Smooth muscle cell (in vitro differentiated cells): ENCODE measurements at regions not wholly inside any gene's neighbourhood (a gene's known extent, or its start where the extent isn't known, plus 50 kb on each side); places are given as distances from the start of the nearest gene placed in this dataset.

Source experiments
- DNase-seq: peaks from one replicate; lab custom pipeline; 2025; ENCODE audit not compliant: unreplicated experiment; lab: John Stamatoyannopoulos, UW
- H2AFZ ChIP-seq: fragments of 200-600 bp; sonication (generic); 2 replicates; pipeline ENCODE4 v1.6.0; 2016; ENCODE audit warnings: antibody characterized with exemption, low read depth, mild to moderate bottlenecking
- H3F3A ChIP-seq: fragments of 200-600 bp; sonication (generic); 2 replicates; pipeline ENCODE4 v1.6.0; 2017; ENCODE audit warnings: antibody characterized with exemption, low read depth
- H3K27ac ChIP-seq: fragments of 200-600 bp; sonication (generic); 2 replicates; pipeline ENCODE4 v1.5.1; 2016; ENCODE audit warnings: low read depth, mild to moderate bottlenecking
- H3K27me3 ChIP-seq: fragments of 200-600 bp; sonication (generic); 2 replicates; pipeline ENCODE4 v1.6.1; 2016; ENCODE audit warnings: low read depth, mild to moderate bottlenecking
- H3K36me3 ChIP-seq: fragments of 200-600 bp; sonication (generic); 2 replicates; pipeline ENCODE4 v1.5.1; 2016; ENCODE audit warnings: low read depth
- H3K4me1 ChIP-seq: fragments of 200-600 bp; sonication (generic); 2 replicates; pipeline ENCODE4 v1.5.1; 2016; ENCODE audit warnings: low read depth
- H3K4me2 ChIP-seq: fragments of 200-600 bp; sonication (generic); 2 replicates; pipeline ENCODE4 v1.6.0; 2016; ENCODE audit warnings: mild to moderate bottlenecking
- H3K4me3 ChIP-seq: fragments of 200-600 bp; sonication (generic); 2 replicates; pipeline ENCODE4 v1.5.1; 2016; ENCODE audit warnings: mild to moderate bottlenecking
- H3K79me2 ChIP-seq: fragments of 200-600 bp; sonication (generic); 2 replicates; pipeline ENCODE4 v1.6.0; 2016; ENCODE audit warnings: low read depth, mild to moderate bottlenecking
- H3K9ac ChIP-seq: fragments of 200-600 bp; sonication (generic); 2 replicates; pipeline ENCODE4 v1.6.0; 2016; ENCODE audit warnings: low read depth
- H3K9me3 ChIP-seq: fragments of 200-600 bp; sonication (generic); replicated peaks from 2 replicates; pipeline ENCODE4 v1.5.1; 2016; ENCODE audit warnings: low read depth
- H4K20me1 ChIP-seq: fragments of 200-600 bp; sonication (generic); 2 replicates; pipeline ENCODE4 v1.6.0; 2016; ENCODE audit warnings: low read depth
- WGBS: methylation state at CpG from one replicate; pipeline ENCODE4 v1.1.7; 2016; ENCODE audit warnings: low lambda C conversion rate; 5-methylcytosine and 5-hydroxymethylcytosine counted together
- TF ChIP-seq, protein P1 (sequence below): fragments of 200-600 bp; sonication (generic); IDR thresholded peaks from 2 replicates; pipeline ENCODE4 v1.5.1; 2017; ENCODE audit warnings: borderline replicate concordance, mild to moderate bottlenecking, antibody characterized with exemption; ENCODE audit not compliant: insufficient read depth, poor library complexity, severe bottlenecking

GRCh38 chr5:156021866-156022265, 305.1 kb upstream of the SGCD start:
- H3K9ac ChIP-seq = no peak overlapping the region
- H3K4me3 ChIP-seq = no peak overlapping the region
- H3K36me3 ChIP-seq = no peaks in the 10 kb centered on the region
- no peaks in the 10 kb centered on the region for H4K20me1 ChIP-seq
- H3K79me2 ChIP-seq = no peaks in the 10 kb centered on the region
- H3K4me2 ChIP-seq = no peak overlapping the region
- 81% methylated on average over 1 of the region's 1 CpG for WGBS
- TF ChIP-seq, protein P1, sequence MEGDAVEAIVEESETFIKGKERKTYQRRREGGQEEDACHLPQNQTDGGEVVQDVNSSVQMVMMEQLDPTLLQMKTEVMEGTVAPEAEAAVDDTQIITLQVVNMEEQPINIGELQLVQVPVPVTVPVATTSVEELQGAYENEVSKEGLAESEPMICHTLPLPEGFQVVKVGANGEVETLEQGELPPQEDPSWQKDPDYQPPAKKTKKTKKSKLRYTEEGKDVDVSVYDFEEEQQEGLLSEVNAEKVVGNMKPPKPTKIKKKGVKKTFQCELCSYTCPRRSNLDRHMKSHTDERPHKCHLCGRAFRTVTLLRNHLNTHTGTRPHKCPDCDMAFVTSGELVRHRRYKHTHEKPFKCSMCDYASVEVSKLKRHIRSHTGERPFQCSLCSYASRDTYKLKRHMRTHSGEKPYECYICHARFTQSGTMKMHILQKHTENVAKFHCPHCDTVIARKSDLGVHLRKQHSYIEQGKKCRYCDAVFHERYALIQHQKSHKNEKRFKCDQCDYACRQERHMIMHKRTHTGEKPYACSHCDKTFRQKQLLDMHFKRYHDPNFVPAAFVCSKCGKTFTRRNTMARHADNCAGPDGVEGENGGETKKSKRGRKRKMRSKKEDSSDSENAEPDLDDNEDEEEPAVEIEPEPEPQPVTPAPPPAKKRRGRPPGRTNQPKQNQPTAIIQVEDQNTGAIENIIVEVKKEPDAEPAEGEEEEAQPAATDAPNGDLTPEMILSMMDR = no peak
- H3K27ac ChIP-seq = no peak overlapping the region
- H3K9me3 ChIP-seq = no peaks in the 10 kb centered on the region
- no peaks in the 10 kb centered on the region for H3K27me3 ChIP-seq
- H2AFZ ChIP-seq = no peak overlapping the region
- H3K4me1 ChIP-seq = no peaks in the 10 kb centered on the region
- no peaks in the 10 kb centered on the region for H3F3A ChIP-seq
- DNase-seq = no peak

DNA sequence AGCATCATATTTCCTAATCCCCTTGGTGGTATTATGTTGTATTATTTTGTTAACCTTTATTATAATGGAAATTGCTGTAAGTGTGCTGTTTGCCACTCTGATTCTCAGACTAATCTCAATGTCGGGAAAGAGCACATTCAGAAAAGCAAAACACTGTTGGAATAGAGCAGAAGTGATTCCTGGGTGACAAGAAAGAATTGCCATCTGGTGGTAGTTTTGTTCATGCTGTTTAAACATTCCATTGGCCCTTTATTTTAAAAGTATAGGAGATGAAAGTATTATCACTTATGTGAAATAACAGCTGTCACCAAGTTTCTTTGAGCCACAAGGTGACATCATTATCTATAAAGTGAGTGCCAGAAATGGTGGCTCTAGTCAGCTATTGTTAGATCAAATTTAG, 301.3 kb upstream of the SGCD start:
- WGBS = 93% methylated on average over 1 of the region's 1 CpG
- no peaks in the 10 kb centered on the region for H3K4me1 ChIP-seq
- H2AFZ ChIP-seq = no peak overlapping the region
- DNase-seq = no peak
- H3K27me3 ChIP-seq = no peaks in the 10 kb centered on the region
- no peaks in the 10 kb centered on the region for H3K9me3 ChIP-seq
- H3F3A ChIP-seq = no peaks in the 10 kb centered on the region
- H3K79me2 ChIP-seq = no peaks in the 10 kb centered on the region
- H3K27ac ChIP-seq = no peak overlapping the region
- no peak overlapping the region for H3K9ac ChIP-seq
- no peak overlapping the region for H3K4me3 ChIP-seq
- no peaks in the 10 kb centered on the region for H3K36me3 ChIP-seq
- no peaks in the 10 kb centered on the region for H4K20me1 ChIP-seq
- H3K4me2 ChIP-seq = no peak overlapping the region
- TF ChIP-seq, protein P1 = no peak

DNA sequence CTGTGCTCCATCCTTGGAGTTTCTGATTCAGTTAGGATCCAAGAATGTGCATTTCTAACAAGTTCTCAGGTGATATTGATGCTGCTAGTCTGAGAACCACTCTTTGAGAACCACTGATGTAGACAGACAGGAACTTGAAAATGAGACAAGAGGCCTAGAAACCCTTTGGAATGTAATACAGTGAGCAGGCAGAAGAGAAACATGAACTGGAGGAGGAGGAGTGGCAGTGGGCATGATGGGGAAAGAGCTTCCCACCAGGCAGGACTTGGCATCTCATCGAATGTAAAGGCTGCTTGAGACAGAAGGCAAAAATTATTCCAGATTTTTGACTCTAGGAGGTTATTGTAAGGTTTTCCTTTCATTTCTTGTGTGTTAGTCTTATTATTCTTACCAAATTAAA, 295.8 kb upstream of the SGCD start:
- no peaks in the 10 kb centered on the region for H3F3A ChIP-seq
- H3K9me3 ChIP-seq = no peaks in the 10 kb centered on the region
- WGBS = 82% methylated on average over 1 of the region's 1 CpG
- no peak overlapping the region for H3K9ac ChIP-seq
- no peaks in the 10 kb centered on the region for H3K36me3 ChIP-seq
- H3K27ac ChIP-seq = no peak overlapping the region
- no peaks in the 10 kb centered on the region for H3K4me1 ChIP-seq
- no peaks in the 10 kb centered on the region for H3K79me2 ChIP-seq
- H3K4me3 ChIP-seq = no peak overlapping the region
- H4K20me1 ChIP-seq = no peaks in the 10 kb centered on the region
- H3K4me2 ChIP-seq = no peak overlapping the region
- no peak for DNase-seq
- no peaks in the 10 kb centered on the region for H3K27me3 ChIP-seq
- TF ChIP-seq, protein P1 = no peak
- no peak overlapping the region for H2AFZ ChIP-seq

DNA sequence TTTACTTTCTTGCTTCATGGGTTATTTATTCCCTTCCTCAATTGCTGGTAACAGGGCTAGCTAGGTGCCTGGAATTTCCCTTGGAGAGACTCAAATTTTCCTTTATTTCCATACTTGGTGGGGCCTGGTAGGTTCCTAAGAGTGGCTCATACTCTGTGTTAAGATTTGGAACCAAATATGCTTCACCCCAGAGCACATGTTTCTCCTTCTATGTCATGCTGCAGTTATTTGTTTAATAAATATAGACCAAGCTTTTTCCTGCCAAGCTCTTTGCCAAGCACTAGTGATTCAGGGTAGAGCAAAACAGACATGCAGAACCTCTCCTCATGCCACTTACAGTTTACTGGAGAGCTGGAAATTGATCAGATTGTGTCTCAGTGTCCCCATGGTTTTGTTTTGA, 290.3 kb upstream of the SGCD start:
- no peaks in the 10 kb centered on the region for H3K4me1 ChIP-seq
- peaks cover 4% of the 10 kb centered on the region for H3F3A ChIP-seq
- no peaks in the 10 kb centered on the region for H3K36me3 ChIP-seq
- H3K4me3 ChIP-seq = no peak overlapping the region
- TF ChIP-seq, protein P1 = no peak
- peak overlapping the region; percentile 51 for H2AFZ ChIP-seq
- H3K9ac ChIP-seq = no peak overlapping the region
- H4K20me1 ChIP-seq = no peaks in the 10 kb centered on the region
- no peaks in the 10 kb centered on the region for H3K9me3 ChIP-seq
- H3K79me2 ChIP-seq = no peaks in the 10 kb centered on the region
- DNase-seq = no peak
- peak overlapping the region; percentile 8 for H3K27ac ChIP-seq
- H3K27me3 ChIP-seq = no peaks in the 10 kb centered on the region
- H3K4me2 ChIP-seq = no peak overlapping the region
